ENCODE measurements at regions not wholly inside any gene's neighbourhood (a gene's known extent, or its start where the extent isn't known, plus 50 kb on each side); places are given as distances from the start of the nearest gene placed in this dataset.

DNA sequence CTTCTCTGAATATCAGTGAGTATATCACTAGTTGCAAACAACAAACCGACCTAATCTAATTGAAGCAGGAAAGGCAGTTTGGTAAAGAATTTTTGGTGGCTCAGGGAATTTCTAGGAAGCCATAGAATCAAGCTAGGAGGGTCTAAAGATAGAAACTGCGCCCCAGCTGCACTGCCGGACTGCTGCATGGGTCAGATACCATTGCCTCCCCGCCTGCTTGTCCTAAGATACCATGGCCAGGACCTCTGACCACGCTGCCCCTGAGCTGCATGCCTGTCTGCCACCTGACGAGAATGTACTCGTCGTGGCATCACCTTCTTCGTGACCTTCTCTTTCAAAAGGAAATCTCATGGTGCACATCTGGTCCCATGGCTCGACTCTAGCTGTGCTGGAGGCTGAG lies 439.0 kb downstream of the ZSWIM6 start:
- TF ChIP-seq, protein P1, sequence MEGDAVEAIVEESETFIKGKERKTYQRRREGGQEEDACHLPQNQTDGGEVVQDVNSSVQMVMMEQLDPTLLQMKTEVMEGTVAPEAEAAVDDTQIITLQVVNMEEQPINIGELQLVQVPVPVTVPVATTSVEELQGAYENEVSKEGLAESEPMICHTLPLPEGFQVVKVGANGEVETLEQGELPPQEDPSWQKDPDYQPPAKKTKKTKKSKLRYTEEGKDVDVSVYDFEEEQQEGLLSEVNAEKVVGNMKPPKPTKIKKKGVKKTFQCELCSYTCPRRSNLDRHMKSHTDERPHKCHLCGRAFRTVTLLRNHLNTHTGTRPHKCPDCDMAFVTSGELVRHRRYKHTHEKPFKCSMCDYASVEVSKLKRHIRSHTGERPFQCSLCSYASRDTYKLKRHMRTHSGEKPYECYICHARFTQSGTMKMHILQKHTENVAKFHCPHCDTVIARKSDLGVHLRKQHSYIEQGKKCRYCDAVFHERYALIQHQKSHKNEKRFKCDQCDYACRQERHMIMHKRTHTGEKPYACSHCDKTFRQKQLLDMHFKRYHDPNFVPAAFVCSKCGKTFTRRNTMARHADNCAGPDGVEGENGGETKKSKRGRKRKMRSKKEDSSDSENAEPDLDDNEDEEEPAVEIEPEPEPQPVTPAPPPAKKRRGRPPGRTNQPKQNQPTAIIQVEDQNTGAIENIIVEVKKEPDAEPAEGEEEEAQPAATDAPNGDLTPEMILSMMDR (IDR thresholded peaks at IDR 0.05): no peak
- no peak for TF ChIP-seq POLR2A (IDR thresholded peaks at IDR 0.05)

All from testis (tissue), 2 donors.